HG02970 (cell line): ENCODE measurements at regions not wholly inside any gene's neighbourhood (a gene's known extent, or its start where the extent isn't known, plus 50 kb on each side); places are given as distances from the start of the nearest gene placed in this dataset.

ENCODE experiments used
- ATAC-seq: cut with Tn5 transposase; IDR thresholded peaks from one replicate; pipeline ENCODE4 v1.9.1; 2021; ENCODE audit warnings: mild to moderate bottlenecking, moderate library complexity, moderate number of reproducible peaks; ENCODE audit not compliant: unreplicated experiment, low FRiP score

- ATAC-seq = no peak
Measured at GRCh38 chr2:12424219-12424618, 292.5 kb upstream of the TRIB2 start.

- no peak for ATAC-seq
Measured at GRCh38 chr2:12424809-12425208, 291.9 kb upstream of the TRIB2 start.

- ATAC-seq = no peak
Measured at GRCh38 chr2:12428324-12428723, 288.4 kb upstream of the TRIB2 start.

- ATAC-seq = no peak
Measured at GRCh38 chr2:12428786-12429185, 287.9 kb upstream of the TRIB2 start.

- ATAC-seq = no peak
Measured at GRCh38 chr2:12429779-12430406, 286.8 kb upstream of the TRIB2 start.

GRCh38 chr2:12430407-12431133 lies 286.2 kb upstream of the TRIB2 start:
- peak; percentile 99 for ATAC-seq

GRCh38 chr2:12432985-12433625 lies 283.6 kb upstream of the TRIB2 start:
- no peak for ATAC-seq

GRCh38 chr2:12433626-12433990 lies 283.1 kb upstream of the TRIB2 start:
- no peak for ATAC-seq

- no peak for ATAC-seq
Measured at GRCh38 chr2:12434630-12435098, 282.1 kb upstream of the TRIB2 start.

GRCh38 chr2:12435430-12436222 lies 281.1 kb upstream of the TRIB2 start:
- ATAC-seq = no peak

GRCh38 chr2:12436483-12436882 lies 280.3 kb upstream of the TRIB2 start:
- no peak for ATAC-seq

GRCh38 chr2:12436935-12437561 lies 279.7 kb upstream of the TRIB2 start:
- no peak for ATAC-seq

- ATAC-seq = no peak
Measured at GRCh38 chr2:12440731-12441130, 276.0 kb upstream of the TRIB2 start.

- ATAC-seq = no peak
Measured at GRCh38 chr2:12441750-12442475, 274.8 kb upstream of the TRIB2 start.

GRCh38 chr2:12442476-12442847 lies 274.3 kb upstream of the TRIB2 start:
- ATAC-seq = no peak

- no peak for ATAC-seq
Measured at GRCh38 chr2:12448846-12449505, 267.8 kb upstream of the TRIB2 start.

- no peak for ATAC-seq
Measured at GRCh38 chr2:12451726-12452125, 265.0 kb upstream of the TRIB2 start.

- ATAC-seq = no peak
Measured at GRCh38 chr2:12452185-12452584, 264.6 kb upstream of the TRIB2 start.

- ATAC-seq = no peak
Measured at GRCh38 chr2:12453731-12454130, 263.0 kb upstream of the TRIB2 start.
